ENCODE measurements at regions not wholly inside any gene's neighbourhood (a gene's known extent, or its start where the extent isn't known, plus 50 kb on each side); places are given as distances from the start of the nearest gene placed in this dataset.

- no peak for DNase-seq (ENCODE audit: low spot score)
- TF ChIP-seq CTCF (IDR thresholded peaks at IDR 0.05), result no peak
- ATAC-seq (ENCODE audit: low FRiP score), result no peak
These were observed 328.4 kb upstream of the SPANXN1 start for GRCh38 chrX:144918936-144919335.

GRCh38 chrX:144946666-144947065 is 300.6 kb upstream of the SPANXN1 start:
- TF ChIP-seq CTCF (IDR thresholded peaks at IDR 0.05), result no peak
- no peak for ATAC-seq (ENCODE audit: low FRiP score)
- no peak for DNase-seq (ENCODE audit: low spot score)
